Vagina (tissue), 2 donors: ENCODE measurements at regions not wholly inside any gene's neighbourhood (a gene's known extent, or its start where the extent isn't known, plus 50 kb on each side); places are given as distances from the start of the nearest gene placed in this dataset.

Experiments used
- DNase-seq, 2 donors: peaks; one replicate each; pipeline ENCODE4 v3.0.0-alpha.2; 2017; ENCODE audit errors: extremely low spot score in 2 of 2
- H3K27ac ChIP-seq: fragments of 200-600 bp; sonication (generic); one replicate; pipeline ENCODE4 v1.5.1; 2019
- H3K27me3 ChIP-seq: fragments of 200-600 bp; sonication (generic); one replicate; pipeline ENCODE4 v1.5.1; 2019
- H3K36me3 ChIP-seq, 2 donors: fragments of 200-600 bp; sonication (generic); one replicate each; pipeline ENCODE4 v1.5.1; 2017 to 2019
- H3K4me1 ChIP-seq: fragments of 200-600 bp; sonication (generic); one replicate; pipeline ENCODE4 v1.5.1; 2019
- H3K4me3 ChIP-seq, 2 donors: fragments of 200-600 bp; sonication (generic); 1 replicate in 1 of 2; 2 replicates in 1 of 2; pipeline ENCODE4 v1.5.1; 2016 to 2019
- H3K9me3 ChIP-seq: fragments of 200-600 bp; sonication (generic); one replicate; pipeline ENCODE4 v1.5.1; 2019
- CTCF ChIP-seq, 3 experiments: fragments of 450-650 bp in 2 of 3; fragments of 200-600 bp in 1 of 3; sonication (generic) in 1 of 3; IDR thresholded peaks; one replicate each; pipeline ENCODE4 v1.5.1; 2017 to 2019; ENCODE audit warnings: antibody characterized with exemption in 3 of 3, mild to moderate bottlenecking in 2 of 3, moderate library complexity in 2 of 3
- POLR2A ChIP-seq, 2 donors: fragments of 450-650 bp; IDR thresholded peaks; one replicate each; pipeline ENCODE4 v1.6.1; 2017; ENCODE audit warnings: antibody characterized with exemption in 2 of 2, mild to moderate bottlenecking in 2 of 2, moderate library complexity in 2 of 2
- POLR2AphosphoS5 ChIP-seq, 2 donors: sonication (generic); formaldehyde crosslinking; IDR thresholded peaks; one replicate each; pipeline ENCODE4 v1.9.0; 2017; ENCODE audit warnings: antibody characterized with exemption in 2 of 2, mild to moderate bottlenecking in 2 of 2, low read depth in 1 of 2; ENCODE audit not compliant: insufficient read depth in 1 of 2
- intact Hi-C: fragments of 100-400 bp; cut with DNase I; formaldehyde crosslinking; loops from one replicate; pipeline ENCODE4 v1.15.1; 2023

GRCh38 chr9:115202181-115202580 lies 84.2 kb upstream of the TNC start:
- Histone ChIP-seq H3K27me3 (no peaks in the 10 kb centered on the region), H3K9me3 (no peaks in the 10 kb centered on the region), H3K4me3 (no peak overlapping the region), H3K36me3 (no peaks in the 10 kb centered on the region), H3K27ac (no peak overlapping the region), H3K4me1 (peaks cover 53% of the 10 kb centered on the region)
- intact Hi-C loops: no loop called here
- no peak for TF ChIP-seq POLR2A (IDR thresholded peaks at IDR 0.05)
- TF ChIP-seq CTCF (IDR thresholded peaks at IDR 0.05): no peak
- no peak for TF ChIP-seq POLR2AphosphoS5 (IDR thresholded peaks at IDR 0.05; ENCODE audit: insufficient read depth in 1 of 2, low read depth in 1 of 2)
- no peak for DNase-seq

- no peaks in the 10 kb centered on the region for H3K9me3 ChIP-seq
- no peak for DNase-seq
- peak overlapping the region; percentile 22 for H3K27ac ChIP-seq
- H3K27me3 ChIP-seq: no peaks in the 10 kb centered on the region
- peaks cover 46% of the 10 kb centered on the region for H3K4me1 ChIP-seq
- intact Hi-C loops: no loop called here
- TF ChIP-seq POLR2AphosphoS5 (IDR thresholded peaks at IDR 0.05; ENCODE audit: insufficient read depth in 1 of 2, low read depth in 1 of 2) (no peak), CTCF (IDR thresholded peaks at IDR 0.05) (no peak), POLR2A (IDR thresholded peaks at IDR 0.05) (no peak)
- no peak overlapping the region for H3K4me3 ChIP-seq
- no peaks in the 10 kb centered on the region for H3K36me3 ChIP-seq
Measured at GRCh38 chr9:115202960-115203751, 85.2 kb upstream of the TNC start.

- peak in 1 of 2 donors; percentile 64 for TF ChIP-seq POLR2AphosphoS5 (IDR thresholded peaks at IDR 0.05; ENCODE audit: insufficient read depth in 1 of 2, low read depth in 1 of 2)
- no peak for TF ChIP-seq CTCF (IDR thresholded peaks at IDR 0.05)
- Histone ChIP-seq H3K27ac (no peak overlapping the region), H3K27me3 (no peaks in the 10 kb centered on the region), H3K4me3 (no peak overlapping the region), H3K9me3 (no peaks in the 10 kb centered on the region), H3K4me1 (peaks cover 39% of the 10 kb centered on the region), H3K36me3 (no peaks in the 10 kb centered on the region)
- intact Hi-C loops: no loop called here
- no peak for DNase-seq
Measured at GRCh38 chr9:115204904-115205453, 87.0 kb upstream of the TNC start.

GRCh38 chr9:115207003-115207836 lies 89.3 kb upstream of the TNC start:
- Histone ChIP-seq H3K4me1 (peaks cover 26% of the 10 kb centered on the region), H3K36me3 (no peaks in the 10 kb centered on the region), H3K9me3 (no peaks in the 10 kb centered on the region), H3K27me3 (no peaks in the 10 kb centered on the region), H3K27ac (no peak overlapping the region), H3K4me3 (no peak overlapping the region)
- no peak for TF ChIP-seq POLR2AphosphoS5 (IDR thresholded peaks at IDR 0.05; ENCODE audit: insufficient read depth in 1 of 2, low read depth in 1 of 2)
- TF ChIP-seq POLR2A (IDR thresholded peaks at IDR 0.05): no peak
- TF ChIP-seq CTCF (IDR thresholded peaks at IDR 0.05): no peak
- intact Hi-C loops: no loop called here
- no peak for DNase-seq
